ENCODE measurements at regions not wholly inside any gene's neighbourhood (a gene's known extent, or its start where the extent isn't known, plus 50 kb on each side); places are given as distances from the start of the nearest gene placed in this dataset.

DNA sequence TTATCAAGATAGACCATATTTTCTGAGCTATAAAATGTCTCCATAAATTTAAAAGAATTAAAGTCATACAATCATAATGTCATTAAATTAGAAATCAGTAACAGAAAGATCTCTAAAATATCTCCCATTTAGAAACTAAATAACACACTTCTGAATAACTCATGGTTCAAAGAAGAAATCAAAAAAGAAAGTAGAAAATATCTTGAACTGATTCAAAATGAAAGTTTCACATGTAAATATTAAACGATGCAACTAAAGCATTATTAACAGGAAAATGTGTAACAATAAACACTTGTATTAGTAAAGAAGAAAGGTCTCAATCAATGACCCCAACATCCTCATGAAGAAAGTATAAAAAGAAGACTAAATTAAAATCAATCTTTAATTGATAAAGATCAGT is 50.5 kb upstream of the PZP start:
- TF ChIP-seq, protein P1, sequence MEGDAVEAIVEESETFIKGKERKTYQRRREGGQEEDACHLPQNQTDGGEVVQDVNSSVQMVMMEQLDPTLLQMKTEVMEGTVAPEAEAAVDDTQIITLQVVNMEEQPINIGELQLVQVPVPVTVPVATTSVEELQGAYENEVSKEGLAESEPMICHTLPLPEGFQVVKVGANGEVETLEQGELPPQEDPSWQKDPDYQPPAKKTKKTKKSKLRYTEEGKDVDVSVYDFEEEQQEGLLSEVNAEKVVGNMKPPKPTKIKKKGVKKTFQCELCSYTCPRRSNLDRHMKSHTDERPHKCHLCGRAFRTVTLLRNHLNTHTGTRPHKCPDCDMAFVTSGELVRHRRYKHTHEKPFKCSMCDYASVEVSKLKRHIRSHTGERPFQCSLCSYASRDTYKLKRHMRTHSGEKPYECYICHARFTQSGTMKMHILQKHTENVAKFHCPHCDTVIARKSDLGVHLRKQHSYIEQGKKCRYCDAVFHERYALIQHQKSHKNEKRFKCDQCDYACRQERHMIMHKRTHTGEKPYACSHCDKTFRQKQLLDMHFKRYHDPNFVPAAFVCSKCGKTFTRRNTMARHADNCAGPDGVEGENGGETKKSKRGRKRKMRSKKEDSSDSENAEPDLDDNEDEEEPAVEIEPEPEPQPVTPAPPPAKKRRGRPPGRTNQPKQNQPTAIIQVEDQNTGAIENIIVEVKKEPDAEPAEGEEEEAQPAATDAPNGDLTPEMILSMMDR (conservative IDR thresholded peaks at IDR 0.05; ENCODE audit: low read length): no peak
- TF ChIP-seq EZH2phosphoT487 (IDR thresholded peaks at IDR 0.05; ENCODE audit: borderline replicate concordance): no peak

All from Loucy (cell line).